Fibroblast of skin of right quadriceps (primary cell): ENCODE measurements at regions not wholly inside any gene's neighbourhood (a gene's known extent, or its start where the extent isn't known, plus 50 kb on each side); places are given as distances from the start of the nearest gene placed in this dataset.

ENCODE experiments used
- DNase-seq: peaks from one replicate; pipeline ENCODE4 v3.0.0-alpha.2; 2013

GRCh38 chr10:47237316-47238260 is 62.4 kb upstream of the GDF10 start:
- no peak for DNase-seq

- DNase-seq, result no peak
These were observed 61.5 kb upstream of the GDF10 start for GRCh38 chr10:47238331-47239095.

- no peak for DNase-seq
These were observed 60.8 kb upstream of the GDF10 start for GRCh38 chr10:47239211-47239610.

DNA sequence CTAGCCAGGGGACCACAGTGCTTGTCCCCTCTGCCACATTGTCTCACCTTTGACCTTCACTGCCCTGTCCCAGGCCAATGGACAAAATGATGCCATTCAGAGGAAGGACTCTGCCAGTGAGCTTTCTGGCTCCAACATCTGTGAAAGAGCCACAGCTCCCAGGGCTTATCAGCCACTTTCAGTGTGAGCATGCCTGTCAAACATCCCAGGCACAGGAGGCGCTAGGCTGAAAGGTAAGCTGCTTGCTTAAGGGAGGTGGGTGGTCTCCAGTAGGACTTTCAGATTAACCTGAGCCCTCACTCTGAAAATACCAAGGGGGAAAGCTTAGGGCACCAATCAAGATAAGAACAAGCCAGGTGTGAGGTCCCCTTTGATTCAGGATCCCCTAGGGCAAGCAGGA is 59.8 kb upstream of the GDF10 start:
- no peak for DNase-seq

- no peak for DNase-seq
These were observed 58.7 kb upstream of the GDF10 start for GRCh38 chr10:47241256-47241655.

- no peak for DNase-seq
These were observed 57.8 kb upstream of the GDF10 start for GRCh38 chr10:47241946-47242867.

DNA sequence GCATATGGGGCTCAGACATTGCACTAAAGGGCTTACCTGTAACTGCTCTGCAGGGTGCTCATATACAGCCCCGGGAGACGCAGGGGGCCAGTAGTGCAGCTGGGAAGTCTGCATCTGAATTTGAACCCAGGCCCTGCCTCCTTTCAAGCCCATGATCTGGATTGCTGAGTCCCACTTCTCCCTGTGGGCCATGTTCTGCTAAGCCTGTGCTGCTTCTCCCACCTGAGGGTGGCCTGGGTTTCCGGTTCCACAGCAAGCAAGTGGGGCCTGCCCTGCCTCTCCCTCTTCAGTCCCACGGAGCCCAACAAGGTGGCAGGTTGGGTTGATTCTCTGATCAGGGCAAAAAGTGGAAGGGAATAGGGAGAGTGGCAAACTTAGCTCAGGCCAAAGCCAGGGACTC is 56.6 kb upstream of the GDF10 start:
- DNase-seq, result no peak

- DNase-seq, result no peak
These were observed 56.2 kb upstream of the GDF10 start for GRCh38 chr10:47243791-47244190.

- DNase-seq, result no peak
These were observed 55.2 kb upstream of the GDF10 start for GRCh38 chr10:47244560-47245500.

- DNase-seq, result no peak
These were observed 54.2 kb upstream of the GDF10 start for GRCh38 chr10:47245731-47246350.

GRCh38 chr10:47246406-47247147 is 53.4 kb upstream of the GDF10 start:
- DNase-seq, result no peak

- DNase-seq, result no peak
These were observed 52.6 kb upstream of the GDF10 start for GRCh38 chr10:47247148-47248059.

GRCh38 chr10:47248386-47249090 is 51.5 kb upstream of the GDF10 start:
- DNase-seq, result no peak

GRCh38 chr10:47249881-47250280 is 50.1 kb upstream of the GDF10 start:
- DNase-seq, result no peak
